Neural crest cell (in vitro differentiated cells): ENCODE measurements at regions not wholly inside any gene's neighbourhood (a gene's known extent, or its start where the extent isn't known, plus 50 kb on each side); places are given as distances from the start of the nearest gene placed in this dataset.

Experiments
- DNase-seq: peaks from one replicate; pipeline ENCODE4 v3.0.0; 2021; ENCODE audit warnings: low read depth, mixed read lengths, low spot score
- H3K27ac Mint-ChIP-seq: one replicate; pipeline ENCODE4 v1.8.0; 2021; ENCODE audit warnings: mild to moderate bottlenecking, mixed read lengths; ENCODE audit not compliant: unreplicated experiment
- H3K27me3 Mint-ChIP-seq: 2 replicates; pipeline ENCODE4 v1.8.0; 2021; ENCODE audit warnings: low read depth, mild to moderate bottlenecking, mixed read lengths
- H3K36me3 Mint-ChIP-seq: 2 replicates; pipeline ENCODE4 v1.8.0; 2021; ENCODE audit warnings: low read depth, mild to moderate bottlenecking, mixed read lengths
- H3K4me1 Mint-ChIP-seq: 2 replicates; pipeline ENCODE4 v1.8.0; 2021; ENCODE audit warnings: mixed read lengths
- H3K4me3 Mint-ChIP-seq: one replicate; pipeline ENCODE4 v1.8.0; 2021; ENCODE audit warnings: mild to moderate bottlenecking, mixed read lengths
- H3K9me3 Mint-ChIP-seq: 2 replicates; pipeline ENCODE4 v1.8.0; 2021; ENCODE audit warnings: mixed read lengths
- TF ChIP-seq, protein P1 (sequence below): fragments of 200-600 bp; sonication (generic); conservative IDR thresholded peaks from 2 replicates; pipeline ENCODE4 v1.5.0; 2021; ENCODE audit warnings: antibody characterized with exemption, mild to moderate bottlenecking

DNA sequence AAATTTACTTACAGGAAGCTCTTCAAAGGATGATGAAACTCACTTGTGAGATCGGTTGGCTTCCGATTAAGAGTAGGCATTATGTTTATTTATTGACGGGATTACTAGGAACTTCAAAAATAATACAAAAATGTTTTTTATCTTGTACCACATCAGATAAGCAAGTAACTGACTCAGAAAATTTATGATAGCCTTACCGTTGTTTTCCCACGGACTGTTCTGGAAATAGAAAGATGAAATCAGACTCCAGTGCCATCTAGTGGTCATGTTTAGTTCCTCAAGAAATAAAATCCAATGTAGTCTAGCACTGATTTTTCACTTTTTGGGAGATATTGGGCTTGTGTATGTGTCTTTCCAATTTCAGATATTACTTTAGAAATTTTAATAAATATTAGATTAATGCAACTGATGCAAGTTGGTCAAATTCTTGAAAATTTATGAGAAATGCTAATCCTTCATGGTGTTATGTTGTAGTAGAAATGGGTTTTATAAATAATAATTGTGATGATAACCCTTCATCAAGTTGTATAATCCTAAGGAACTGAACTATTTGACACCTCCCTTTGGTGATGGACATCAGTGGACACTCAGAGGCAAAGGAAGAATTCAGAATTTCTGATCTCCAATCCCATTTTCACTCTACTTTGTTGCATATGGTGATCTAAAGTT, 168.8 kb downstream of the TMEM26 start:
- Mint-ChIP-seq H3K27ac (no peak overlapping the region), H3K9me3 (no peaks in the 10 kb centered on the region), H3K36me3 (no peaks in the 10 kb centered on the region), H3K4me3 (no peak overlapping the region), H3K4me1 (no peaks in the 10 kb centered on the region), H3K27me3 (no peaks in the 10 kb centered on the region)
- TF ChIP-seq, protein P1, sequence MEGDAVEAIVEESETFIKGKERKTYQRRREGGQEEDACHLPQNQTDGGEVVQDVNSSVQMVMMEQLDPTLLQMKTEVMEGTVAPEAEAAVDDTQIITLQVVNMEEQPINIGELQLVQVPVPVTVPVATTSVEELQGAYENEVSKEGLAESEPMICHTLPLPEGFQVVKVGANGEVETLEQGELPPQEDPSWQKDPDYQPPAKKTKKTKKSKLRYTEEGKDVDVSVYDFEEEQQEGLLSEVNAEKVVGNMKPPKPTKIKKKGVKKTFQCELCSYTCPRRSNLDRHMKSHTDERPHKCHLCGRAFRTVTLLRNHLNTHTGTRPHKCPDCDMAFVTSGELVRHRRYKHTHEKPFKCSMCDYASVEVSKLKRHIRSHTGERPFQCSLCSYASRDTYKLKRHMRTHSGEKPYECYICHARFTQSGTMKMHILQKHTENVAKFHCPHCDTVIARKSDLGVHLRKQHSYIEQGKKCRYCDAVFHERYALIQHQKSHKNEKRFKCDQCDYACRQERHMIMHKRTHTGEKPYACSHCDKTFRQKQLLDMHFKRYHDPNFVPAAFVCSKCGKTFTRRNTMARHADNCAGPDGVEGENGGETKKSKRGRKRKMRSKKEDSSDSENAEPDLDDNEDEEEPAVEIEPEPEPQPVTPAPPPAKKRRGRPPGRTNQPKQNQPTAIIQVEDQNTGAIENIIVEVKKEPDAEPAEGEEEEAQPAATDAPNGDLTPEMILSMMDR: peak; percentile 90
- DNase-seq: no peak

DNA sequence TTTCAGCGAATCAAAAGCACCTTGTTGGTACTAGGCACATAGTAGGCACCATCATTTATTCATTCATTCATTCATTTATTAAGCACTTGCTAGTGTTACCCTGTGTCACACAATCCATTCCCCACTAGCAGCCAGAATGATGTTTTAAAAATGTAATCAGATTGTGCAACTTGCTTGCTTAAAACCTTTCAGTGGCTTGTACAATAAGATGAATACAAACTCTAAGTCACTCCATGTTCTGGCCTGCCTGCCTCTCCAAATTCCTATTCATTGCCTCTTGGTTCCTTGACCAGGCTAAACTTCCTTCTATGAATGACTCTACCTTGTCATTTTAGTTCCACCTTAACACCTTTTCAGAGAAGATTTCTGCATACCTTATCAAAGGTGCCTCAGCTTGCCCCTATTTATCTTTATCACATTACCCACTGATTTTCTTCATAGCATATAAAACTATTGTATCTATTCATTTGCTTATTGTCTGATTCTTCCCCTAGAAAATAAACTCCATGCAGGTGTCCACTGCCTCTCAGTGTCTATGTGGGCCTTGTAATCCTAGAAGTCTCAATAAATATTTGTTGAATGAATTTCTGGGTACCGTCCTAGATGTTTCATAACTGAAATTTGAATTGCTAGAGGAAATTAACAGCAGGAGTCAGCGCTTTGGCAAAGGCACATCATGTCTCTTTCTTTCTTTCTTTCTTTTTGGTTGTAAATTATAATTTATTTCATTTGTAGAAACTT, 169.5 kb downstream of the TMEM26 start:
- no peak overlapping the region for H3K4me3 Mint-ChIP-seq
- TF ChIP-seq, protein P1: no peak
- H3K27me3 Mint-ChIP-seq: no peaks in the 10 kb centered on the region
- no peaks in the 10 kb centered on the region for H3K9me3 Mint-ChIP-seq
- no peak for DNase-seq
- H3K4me1 Mint-ChIP-seq: no peaks in the 10 kb centered on the region
- no peaks in the 10 kb centered on the region for H3K36me3 Mint-ChIP-seq
- H3K27ac Mint-ChIP-seq: no peak overlapping the region

DNA sequence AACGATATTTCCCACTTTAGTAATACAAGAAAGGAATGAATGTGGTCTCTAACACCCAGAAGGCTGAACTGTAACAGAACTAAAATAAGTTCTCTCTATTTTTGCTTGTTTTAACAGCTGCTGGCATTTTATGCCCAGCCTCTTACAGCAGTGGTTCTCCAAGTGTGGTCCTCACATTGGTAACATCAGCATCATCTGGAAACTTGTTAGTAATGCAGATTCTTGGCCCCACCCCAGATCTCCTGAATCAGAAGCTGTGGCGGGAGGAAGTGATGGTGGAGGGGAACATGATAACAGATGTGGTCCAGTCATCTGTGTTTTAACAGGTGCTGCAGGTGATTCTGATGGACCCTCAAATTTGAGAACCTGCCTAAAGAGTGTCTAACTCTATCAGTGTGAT, 170.1 kb downstream of the TMEM26 start:
- H3K27ac Mint-ChIP-seq: no peak overlapping the region
- DNase-seq: no peak

DNA sequence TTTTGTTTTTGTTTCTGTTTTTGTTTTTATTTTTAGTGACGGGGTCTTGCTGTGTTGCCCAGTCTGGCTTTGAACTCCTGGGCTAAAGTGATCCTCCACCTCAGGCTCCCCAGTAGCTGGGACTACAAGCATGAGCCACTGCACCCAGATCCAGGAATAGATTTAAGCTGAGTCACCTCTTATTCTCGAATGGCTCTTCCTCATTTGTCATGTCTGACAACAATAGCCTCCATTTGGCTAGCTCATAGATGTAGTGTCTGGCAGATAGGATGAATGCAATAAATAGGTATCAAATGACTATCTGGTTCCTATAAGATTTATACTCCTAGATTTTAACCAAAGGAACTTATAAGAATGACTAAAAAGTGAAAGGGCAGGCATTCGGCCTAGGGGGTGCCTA, 172.9 kb downstream of the TMEM26 start:
- Mint-ChIP-seq H3K36me3 (no peaks in the 10 kb centered on the region), H3K9me3 (peaks cover 3% of the 10 kb centered on the region), H3K27ac (no peak overlapping the region), H3K4me1 (no peaks in the 10 kb centered on the region), H3K4me3 (no peak overlapping the region), H3K27me3 (no peaks in the 10 kb centered on the region)
- DNase-seq: no peak
- TF ChIP-seq, protein P1: no peak

More for the DNA sequence above, 170.1 kb downstream of the TMEM26 start:
- H3K4me1 Mint-ChIP-seq: no peaks in the 10 kb centered on the region
- no peaks in the 10 kb centered on the region for H3K27me3 Mint-ChIP-seq
- H3K36me3 Mint-ChIP-seq: no peaks in the 10 kb centered on the region
- H3K4me3 Mint-ChIP-seq: no peak overlapping the region
- TF ChIP-seq, protein P1: no peak
- H3K9me3 Mint-ChIP-seq: no peaks in the 10 kb centered on the region

DNA sequence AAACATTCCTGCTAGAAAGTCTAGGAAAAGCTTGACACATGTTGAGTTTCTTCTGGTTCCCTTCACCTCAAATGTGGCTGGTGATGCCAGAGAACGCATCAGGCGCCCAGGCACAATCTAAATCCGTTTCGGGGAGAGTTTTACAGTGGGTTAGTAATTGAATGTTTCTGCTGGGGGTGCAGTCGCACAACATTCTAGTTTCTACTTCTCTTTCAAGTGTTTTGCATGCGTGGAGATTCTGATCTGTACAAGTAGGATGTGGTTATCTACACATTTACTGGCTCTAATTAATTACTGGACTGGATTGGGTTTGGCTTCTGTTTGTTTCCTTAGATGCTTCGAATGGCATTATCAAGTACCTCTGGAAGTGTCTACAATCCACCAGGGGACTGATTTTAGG, 173.8 kb downstream of the TMEM26 start:
- H3K27me3 Mint-ChIP-seq: no peaks in the 10 kb centered on the region
- H3K36me3 Mint-ChIP-seq: no peaks in the 10 kb centered on the region
- DNase-seq: no peak
- no peak overlapping the region for H3K27ac Mint-ChIP-seq
- H3K4me1 Mint-ChIP-seq: no peaks in the 10 kb centered on the region
- peaks cover 3% of the 10 kb centered on the region for H3K9me3 Mint-ChIP-seq
- TF ChIP-seq, protein P1: no peak
- H3K4me3 Mint-ChIP-seq: no peak overlapping the region
